Stomach (tissue), 4 donors: ENCODE measurements at regions not wholly inside any gene's neighbourhood (a gene's known extent, or its start where the extent isn't known, plus 50 kb on each side); places are given as distances from the start of the nearest gene placed in this dataset.

Experiments used
- EP300 ChIP-seq: sonication (generic); formaldehyde crosslinking; IDR thresholded peaks from one replicate; pipeline ENCODE4 v1.6.1; 2017; ENCODE audit warnings: antibody characterized with exemption
- POLR2A ChIP-seq, 4 donors: fragments of 450-650 bp; IDR thresholded peaks; one replicate each; pipeline ENCODE4 v1.6.1; 2016; ENCODE audit warnings: antibody characterized with exemption in 4 of 4, control low read depth in 2 of 4, mild to moderate bottlenecking in 1 of 4, moderate library complexity in 1 of 4
- POLR2AphosphoS5 ChIP-seq, 3 donors: sonication (generic); formaldehyde crosslinking; IDR thresholded peaks; one replicate each; pipeline ENCODE4 v1.6.1; 2016; ENCODE audit warnings: antibody characterized with exemption in 3 of 3
- TF ChIP-seq, protein P1 (sequence below), 7 experiments: fragments of 450-650 bp in 4 of 7; fragments of 200-600 bp in 3 of 7; sonication (generic) in 3 of 7; IDR thresholded peaks; one replicate each; pipeline ENCODE4 v1.5.1; 2016 to 2019; ENCODE audit warnings: antibody characterized with exemption in 7 of 7, control low read depth in 2 of 7, mild to moderate bottlenecking in 1 of 7

DNA sequence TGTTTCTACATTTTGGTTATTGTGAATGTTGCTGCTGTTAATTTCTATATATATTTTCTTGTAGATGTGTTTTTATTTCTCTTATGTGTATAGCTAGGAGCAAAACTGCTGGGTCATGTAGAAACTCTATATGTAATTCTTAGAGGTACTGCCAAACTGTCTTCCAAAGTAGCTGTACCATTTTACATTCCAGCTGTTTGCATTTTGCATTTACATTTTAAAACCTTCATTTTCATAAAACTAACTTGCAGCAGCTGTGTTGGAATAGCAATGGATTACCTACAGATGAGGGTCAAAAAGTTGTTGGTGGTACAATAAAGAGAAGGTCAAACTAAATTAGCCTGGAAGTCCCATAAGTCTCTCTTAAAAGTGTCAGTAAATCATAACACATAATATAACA lies 1109.7 kb downstream of the FLRT2 start:
- TF ChIP-seq, protein P1, sequence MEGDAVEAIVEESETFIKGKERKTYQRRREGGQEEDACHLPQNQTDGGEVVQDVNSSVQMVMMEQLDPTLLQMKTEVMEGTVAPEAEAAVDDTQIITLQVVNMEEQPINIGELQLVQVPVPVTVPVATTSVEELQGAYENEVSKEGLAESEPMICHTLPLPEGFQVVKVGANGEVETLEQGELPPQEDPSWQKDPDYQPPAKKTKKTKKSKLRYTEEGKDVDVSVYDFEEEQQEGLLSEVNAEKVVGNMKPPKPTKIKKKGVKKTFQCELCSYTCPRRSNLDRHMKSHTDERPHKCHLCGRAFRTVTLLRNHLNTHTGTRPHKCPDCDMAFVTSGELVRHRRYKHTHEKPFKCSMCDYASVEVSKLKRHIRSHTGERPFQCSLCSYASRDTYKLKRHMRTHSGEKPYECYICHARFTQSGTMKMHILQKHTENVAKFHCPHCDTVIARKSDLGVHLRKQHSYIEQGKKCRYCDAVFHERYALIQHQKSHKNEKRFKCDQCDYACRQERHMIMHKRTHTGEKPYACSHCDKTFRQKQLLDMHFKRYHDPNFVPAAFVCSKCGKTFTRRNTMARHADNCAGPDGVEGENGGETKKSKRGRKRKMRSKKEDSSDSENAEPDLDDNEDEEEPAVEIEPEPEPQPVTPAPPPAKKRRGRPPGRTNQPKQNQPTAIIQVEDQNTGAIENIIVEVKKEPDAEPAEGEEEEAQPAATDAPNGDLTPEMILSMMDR (IDR thresholded peaks at IDR 0.05), result no peak
- TF ChIP-seq EP300 (no peak), POLR2AphosphoS5 (IDR thresholded peaks at IDR 0.05) (no peak), POLR2A (IDR thresholded peaks at IDR 0.05) (no peak)
